ENCODE measurements at regions not wholly inside any gene's neighbourhood (a gene's known extent, or its start where the extent isn't known, plus 50 kb on each side); places are given as distances from the start of the nearest gene placed in this dataset.

GRCh38 chr13:58087566-58087965 lies 456.0 kb downstream of the PCDH17 start:
- Histone ChIP-seq H3K36me3 (replicated peaks in 1 of 2; ENCODE audit: control extremely low read depth in 1 of 2, control insufficient read depth in 1 of 2, extremely low read depth in 1 of 2, insufficient read depth in 2 of 2, low read length in 1 of 2) (no peaks in the 10 kb centered on the region), H3K9me3 (ENCODE audit: control extremely low read depth in 1 of 3, control insufficient read depth in 2 of 3, insufficient read depth in 1 of 3, low read length in 2 of 3) (no peaks in the 10 kb centered on the region), H3K79me2 (ENCODE audit: control insufficient read depth, insufficient read depth, low read length) (no peaks in the 10 kb centered on the region), H3K4me1 (ENCODE audit: control insufficient read depth in 2 of 2, insufficient read depth in 2 of 2, low read length in 2 of 2) (no peaks in the 10 kb centered on the region), H3K9ac (ENCODE audit: low read length) (no peak overlapping the region), H3K27me3 (replicated peaks in 1 of 4; ENCODE audit: control extremely low read depth in 1 of 4, control insufficient read depth in 3 of 4, insufficient read depth in 4 of 4, low read length in 3 of 4) (no peaks in the 10 kb centered on the region), H3K4me3 (ENCODE audit: control extremely low read depth in 1 of 5, extremely low read depth in 1 of 5, insufficient read depth in 1 of 5, low read depth in 2 of 5, low read length in 4 of 5) (no peak overlapping the region), H3K27ac (ENCODE audit: low read length in 2 of 2) (no peak overlapping the region), H2AFZ (ENCODE audit: insufficient read depth, low read depth, low read length, poor library complexity, severe bottlenecking) (no peak overlapping the region), H4K20me1 (ENCODE audit: control insufficient read depth, insufficient read depth, low read length, poor library complexity, severe bottlenecking) (no peaks in the 10 kb centered on the region), H3K4me2 (replicated peaks; ENCODE audit: low read depth, low read length, poor library complexity, severe bottlenecking) (no peak overlapping the region)
- Mint-ChIP-seq H3K4me1 (no peaks in the 10 kb centered on the region), H3K4me3 (no peak overlapping the region), H3K27ac (no peak overlapping the region), H3K27me3 (no peaks in the 10 kb centered on the region), H3K9me3 (ENCODE audit: insufficient read depth) (no peaks in the 10 kb centered on the region)
- POLR2A ChIA-PET, result no interaction called here
- intact Hi-C loops (cut with micrococcal nuclease), result no loop called here
- TF ChIP-seq CTCF (IDR thresholded peaks at IDR 0.05) (no peak), EZH2 (IDR thresholded peaks at IDR 0.05; ENCODE audit: borderline replicate concordance, insufficient read depth, low read depth, low read length, poor library complexity, severe bottlenecking) (no peak)
- DNase-seq (no peak), ATAC-seq (ENCODE audit: low read depth) (no peak)
- CTCF ChIA-PET, result no interaction called here

GRCh38 chr13:58093394-58093793 lies 461.9 kb downstream of the PCDH17 start:
- H3K4me2 ChIP-seq (replicated peaks; ENCODE audit: low read depth, low read length, poor library complexity, severe bottlenecking), result no peak overlapping the region
- no peak overlapping the region for H3K4me3 Mint-ChIP-seq
- POLR2A ChIA-PET, result no interaction called here
- no peak overlapping the region for H3K27ac Mint-ChIP-seq
- no peaks in the 10 kb centered on the region for H3K27me3 ChIP-seq (replicated peaks in 1 of 4; ENCODE audit: control extremely low read depth in 1 of 4, control insufficient read depth in 3 of 4, insufficient read depth in 4 of 4, low read length in 3 of 4)
- DNase-seq, result no peak
- no peaks in the 10 kb centered on the region for H4K20me1 ChIP-seq (ENCODE audit: control insufficient read depth, insufficient read depth, low read length, poor library complexity, severe bottlenecking)
- TF ChIP-seq EZH2 (IDR thresholded peaks at IDR 0.05; ENCODE audit: borderline replicate concordance, insufficient read depth, low read depth, low read length, poor library complexity, severe bottlenecking), result no peak
- no peak for TF ChIP-seq CTCF (IDR thresholded peaks at IDR 0.05)
- H3K4me3 ChIP-seq (ENCODE audit: control extremely low read depth in 1 of 5, extremely low read depth in 1 of 5, insufficient read depth in 1 of 5, low read depth in 2 of 5, low read length in 4 of 5), result no peak overlapping the region
- H3K9me3 ChIP-seq (ENCODE audit: control extremely low read depth in 1 of 3, control insufficient read depth in 2 of 3, insufficient read depth in 1 of 3, low read length in 2 of 3), result no peaks in the 10 kb centered on the region
- H3K27ac ChIP-seq (ENCODE audit: low read length in 2 of 2), result no peak overlapping the region
- H3K4me1 ChIP-seq (ENCODE audit: control insufficient read depth in 2 of 2, insufficient read depth in 2 of 2, low read length in 2 of 2), result no peaks in the 10 kb centered on the region
- ATAC-seq (ENCODE audit: low read depth), result no peak
- no peaks in the 10 kb centered on the region for H3K36me3 ChIP-seq (replicated peaks in 1 of 2; ENCODE audit: control extremely low read depth in 1 of 2, control insufficient read depth in 1 of 2, extremely low read depth in 1 of 2, insufficient read depth in 2 of 2, low read length in 1 of 2)
- H3K9ac ChIP-seq (ENCODE audit: low read length), result no peak overlapping the region
- no peak overlapping the region for H2AFZ ChIP-seq (ENCODE audit: insufficient read depth, low read depth, low read length, poor library complexity, severe bottlenecking)
- H3K79me2 ChIP-seq (ENCODE audit: control insufficient read depth, insufficient read depth, low read length), result no peaks in the 10 kb centered on the region
- intact Hi-C loops (cut with micrococcal nuclease), result no loop called here
- H3K4me1 Mint-ChIP-seq, result no peaks in the 10 kb centered on the region
- no peaks in the 10 kb centered on the region for H3K9me3 Mint-ChIP-seq (ENCODE audit: insufficient read depth)
- no peaks in the 10 kb centered on the region for H3K27me3 Mint-ChIP-seq
- CTCF ChIA-PET, result no interaction called here
